H1 (cell line): ENCODE measurements at regions not wholly inside any gene's neighbourhood (a gene's known extent, or its start where the extent isn't known, plus 50 kb on each side); places are given as distances from the start of the nearest gene placed in this dataset.

ENCODE experiments used
- CTCF ChIA-PET: fragments of 300-600 bp; sonication (Branson Sonifier 250); formaldehyde crosslinking; loops from one replicate; lab custom pipeline; 2021; ENCODE audit not compliant: partially characterized antibody; lab: Charles Lee
- POLR2A ChIA-PET: fragments of 300-600 bp; sonication (Branson Sonifier 250); formaldehyde crosslinking; loops from one replicate; lab custom pipeline; 2021; ENCODE audit warnings: inconsistent platforms; ENCODE audit not compliant: partially characterized antibody; lab: Charles Lee
- DNase-seq, 2 experiments: peaks; one replicate each; pipeline versions ENCODE4 v3.0.0 to v3.0.0-alpha.2; 2010 to 2022; ENCODE audit warnings: low spot score in 2 of 2, low read depth in 1 of 2, mixed read lengths in 1 of 2
- FAIRE-seq: peaks from 2 replicates; lab custom pipeline; 2011; peaks lifted over from hg19 to GRCh38; lab: Jason Lieb, UNC
- H2AFZ ChIP-seq: 2 replicates; pipeline ENCODE4 v1.8.1; 2012; ENCODE audit warnings: low read length, inconsistent platforms
- H2AK5ac ChIP-seq: 2 replicates; pipeline ENCODE4 v1.6.1; 2013; ENCODE audit warnings: low read depth, low read length
- H2BK120ac ChIP-seq: replicated peaks from 2 replicates; pipeline ENCODE3; 2013; ENCODE audit warnings: low read depth, low read length, inconsistent platforms
- H2BK12ac ChIP-seq: 2 replicates; pipeline ENCODE4 v1.6.1; 2013; ENCODE audit warnings: low read depth, low read length
- H2BK15ac ChIP-seq: 2 replicates; pipeline ENCODE4 v1.6.1; 2013; ENCODE audit warnings: low read length
- H2BK20ac ChIP-seq: 2 replicates; pipeline ENCODE4 v1.6.1; 2013; ENCODE audit warnings: low read length
- H2BK5ac ChIP-seq: 2 replicates; pipeline ENCODE4 v1.6.1; 2013; ENCODE audit warnings: low read depth, low read length
- H3K14ac ChIP-seq: 2 replicates; pipeline ENCODE4 v1.6.1; 2013; ENCODE audit warnings: inconsistent platforms; ENCODE audit not compliant: insufficient read length
- H3K18ac ChIP-seq: 2 replicates; pipeline ENCODE4 v1.6.1; 2013; ENCODE audit warnings: low read length; ENCODE audit errors: extremely low read depth
- H3K23ac ChIP-seq: 2 replicates; pipeline ENCODE4 v1.6.1; 2013; ENCODE audit warnings: inconsistent platforms; ENCODE audit not compliant: insufficient read length
- H3K23me2 ChIP-seq: 2 replicates; pipeline ENCODE4 v1.6.1; 2013; ENCODE audit warnings: low read depth, low read length
- H3K27ac ChIP-seq: 2 replicates; pipeline ENCODE4 v1.6.1; 2011; ENCODE audit warnings: low read depth, low read length, inconsistent platforms
- H3K27me3 ChIP-seq, 4 experiments: replicated peaks in 1 of 4; 1 replicate in 1 of 4; 2 replicates in 3 of 4; pipeline versions ENCODE4 v1.6.1 to v1.8.1; 2011 to 2013; ENCODE audit warnings: low read length in 3 of 4, mild to moderate bottlenecking in 3 of 4, inconsistent platforms in 2 of 4, mixed read lengths in 2 of 4, moderate library complexity in 1 of 4; ENCODE audit not compliant: control insufficient read depth in 3 of 4, insufficient read depth in 3 of 4; ENCODE audit errors: extremely low read depth in 1 of 4
- H3K36me3 ChIP-seq, 4 experiments: 2 replicates each; pipeline versions ENCODE4 v1.6.1 to v1.8.1; 2011 to 2013; ENCODE audit warnings: mild to moderate bottlenecking in 4 of 4, low read length in 3 of 4, moderate library complexity in 2 of 4, control low read depth in 1 of 4, inconsistent platforms in 1 of 4; ENCODE audit not compliant: insufficient read depth in 4 of 4, control insufficient read depth in 2 of 4
- H3K4ac ChIP-seq: replicated peaks from 2 replicates; pipeline ENCODE3; 2013; ENCODE audit warnings: low read length, low read depth, mixed read lengths, inconsistent platforms; ENCODE audit not compliant: insufficient read length
- H3K4me1 ChIP-seq, 4 experiments: replicated peaks in 1 of 4; 1 replicate in 1 of 4; 2 replicates in 3 of 4; pipeline versions ENCODE4 v1.6.1 to v1.8.1; 2011 to 2013; ENCODE audit warnings: low read length in 3 of 4, inconsistent platforms in 2 of 4, mixed read lengths in 1 of 4; ENCODE audit not compliant: insufficient read depth in 4 of 4, control insufficient read depth in 3 of 4
- H3K4me2 ChIP-seq, 2 experiments: 2 replicates each; pipeline versions ENCODE4 v1.6.1 to v1.8.1; 2011 to 2013; ENCODE audit warnings: low read depth in 2 of 2, low read length in 2 of 2, control low read depth in 1 of 2, inconsistent platforms in 1 of 2, mild to moderate bottlenecking in 1 of 2; ENCODE audit not compliant: insufficient read depth in 1 of 2
- H3K4me3 ChIP-seq, 4 experiments: fragments of 200-600, 300-600 bp in 1 of 4; sonication (generic), shearing (Covaris generic), sonication (Bioruptor Twin) in 1 of 4; 2 replicates each; pipeline versions ENCODE4 v1.5.1 to v1.8.1; 2011 to 2016; ENCODE audit warnings: low read length in 4 of 4, low read depth in 3 of 4, control low read depth in 2 of 4, inconsistent platforms in 2 of 4, mild to moderate bottlenecking in 2 of 4, mixed read lengths in 1 of 4, moderate library complexity in 1 of 4; ENCODE audit not compliant: insufficient read depth in 2 of 4; ENCODE audit errors: extremely low read depth in 1 of 4
- H3K56ac ChIP-seq: replicated peaks from 2 replicates; pipeline ENCODE3; 2013; ENCODE audit warnings: low read depth, mild to moderate bottlenecking, mixed read lengths, low read length, inconsistent platforms; ENCODE audit not compliant: insufficient read length
- H3K79me1 ChIP-seq: 2 replicates; pipeline ENCODE4 v1.6.1; 2013; ENCODE audit warnings: low read depth, low read length, control low read depth
- H3K79me2 ChIP-seq, 2 experiments: 2 replicates each; pipeline versions ENCODE4 v1.6.1 to v1.8.1; 2012 to 2013; ENCODE audit warnings: low read length in 2 of 2, mild to moderate bottlenecking in 2 of 2, inconsistent platforms in 1 of 2; ENCODE audit not compliant: insufficient read depth in 2 of 2, control insufficient read depth in 1 of 2
- H3K9ac ChIP-seq, 4 experiments: replicated peaks in 1 of 4; 1 replicate in 1 of 4; 2 replicates in 3 of 4; pipeline versions ENCODE4 v1.6.1 to v1.8.1; 2011 to 2013; ENCODE audit warnings: low read depth in 3 of 4, low read length in 3 of 4, control low read depth in 2 of 4, mild to moderate bottlenecking in 2 of 4, moderate library complexity in 2 of 4, inconsistent platforms in 1 of 4; ENCODE audit errors: extremely low read depth in 1 of 4
- H3K9me3 ChIP-seq, 2 experiments: 2 replicates each; pipeline versions ENCODE4 v1.6.1 to v1.8.1; 2012 to 2013; ENCODE audit warnings: mild to moderate bottlenecking in 2 of 2, moderate library complexity in 2 of 2, control low read depth in 1 of 2, inconsistent platforms in 1 of 2, low read depth in 1 of 2, low read length in 1 of 2, mixed read lengths in 1 of 2; ENCODE audit not compliant: insufficient read depth in 2 of 2
- H4K20me1 ChIP-seq, 2 experiments: replicated peaks in 1 of 2; 2 replicates each; pipeline versions ENCODE3 to v1.8.1; 2011 to 2013; ENCODE audit warnings: inconsistent platforms in 2 of 2, low read length in 2 of 2, mild to moderate bottlenecking in 1 of 2; ENCODE audit not compliant: insufficient read depth in 2 of 2, control insufficient read depth in 1 of 2
- H4K5ac ChIP-seq: 2 replicates; pipeline ENCODE4 v1.6.1; 2013; ENCODE audit warnings: low read length, low read depth, mixed read lengths, inconsistent platforms; ENCODE audit not compliant: insufficient read length
- H4K8ac ChIP-seq: 2 replicates; pipeline ENCODE4 v1.8.0; 2013; ENCODE audit warnings: mild to moderate bottlenecking, moderate library complexity, low read length, inconsistent platforms; ENCODE audit not compliant: insufficient read depth; ENCODE audit errors: extremely low read depth
- H4K91ac ChIP-seq: replicated peaks from 2 replicates; pipeline ENCODE3; 2013; ENCODE audit warnings: low read length, mixed read lengths, inconsistent platforms; ENCODE audit not compliant: insufficient read length
- PHF8 ChIP-seq: fragments of 200-600 bp; sonication (generic); conservative IDR thresholded peaks from 2 replicates; pipeline ENCODE4 v1.7.1; 2012; ENCODE audit warnings: low read depth, mild to moderate bottlenecking, inconsistent platforms, low read length, moderate library complexity
- TEAD4 ChIP-seq: IDR thresholded peaks from 2 replicates; pipeline ENCODE4 v1.6.1; 2012; ENCODE audit warnings: low read depth, low read length, inconsistent platforms, mixed read lengths
- WGBS, 2 experiments: shearing (Covaris generic) in 1 of 2; methylation state at CpG; one replicate each; pipeline versions ENCODE4 v1.1.6 to v1.1.7; 2013 to 2015; ENCODE audit warnings: low lambda C conversion rate in 2 of 2, mixed read lengths in 2 of 2, inconsistent platforms in 1 of 2, low coverage in 1 of 2, missing lambda C conversion rate in 1 of 2; ENCODE audit not compliant: insufficient replicate concordance in 2 of 2, insufficient coverage in 1 of 2, insufficient read length in 1 of 2; ENCODE audit errors: extremely low coverage in 1 of 2, missing lambda C conversion rate in 1 of 2; 5-methylcytosine and 5-hydroxymethylcytosine counted together
- TF ChIP-seq, protein P1 (sequence below), 3 experiments: IDR thresholded peaks; 1 replicate in 2 of 3; 2 replicates in 1 of 3; pipeline versions ENCODE4 v1.5.1 to v1.6.1; 2011; ENCODE audit warnings: low read length in 3 of 3, mild to moderate bottlenecking in 3 of 3, inconsistent platforms in 2 of 3, low read depth in 1 of 3, moderate library complexity in 1 of 3; ENCODE audit not compliant: insufficient read depth in 1 of 3; ENCODE audit errors: control extremely low read depth in 1 of 3

DNA sequence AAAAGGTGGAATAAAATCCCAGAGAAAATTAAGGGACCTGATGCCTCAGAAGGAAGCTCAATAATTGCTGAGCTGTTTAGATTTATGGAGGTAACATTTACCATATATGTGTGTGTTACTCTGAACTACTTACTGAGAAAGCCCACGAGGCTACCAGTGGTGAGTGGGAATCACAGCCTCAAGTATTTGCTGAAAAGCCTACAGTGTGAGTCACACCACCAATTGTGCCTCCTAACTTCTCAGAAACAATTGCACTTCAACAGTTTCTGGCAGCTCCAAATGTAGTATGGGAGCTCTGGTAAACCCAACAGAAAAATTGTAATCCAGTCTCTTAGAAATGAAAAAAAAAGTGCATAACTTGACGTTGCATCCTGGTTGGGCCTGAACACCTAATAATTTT lies 551.6 kb downstream of the PRDM9 start:
- no peak overlapping the region for H4K5ac ChIP-seq
- TF ChIP-seq TEAD4 (no peak), PHF8 (no peak)
- TF ChIP-seq, protein P1, sequence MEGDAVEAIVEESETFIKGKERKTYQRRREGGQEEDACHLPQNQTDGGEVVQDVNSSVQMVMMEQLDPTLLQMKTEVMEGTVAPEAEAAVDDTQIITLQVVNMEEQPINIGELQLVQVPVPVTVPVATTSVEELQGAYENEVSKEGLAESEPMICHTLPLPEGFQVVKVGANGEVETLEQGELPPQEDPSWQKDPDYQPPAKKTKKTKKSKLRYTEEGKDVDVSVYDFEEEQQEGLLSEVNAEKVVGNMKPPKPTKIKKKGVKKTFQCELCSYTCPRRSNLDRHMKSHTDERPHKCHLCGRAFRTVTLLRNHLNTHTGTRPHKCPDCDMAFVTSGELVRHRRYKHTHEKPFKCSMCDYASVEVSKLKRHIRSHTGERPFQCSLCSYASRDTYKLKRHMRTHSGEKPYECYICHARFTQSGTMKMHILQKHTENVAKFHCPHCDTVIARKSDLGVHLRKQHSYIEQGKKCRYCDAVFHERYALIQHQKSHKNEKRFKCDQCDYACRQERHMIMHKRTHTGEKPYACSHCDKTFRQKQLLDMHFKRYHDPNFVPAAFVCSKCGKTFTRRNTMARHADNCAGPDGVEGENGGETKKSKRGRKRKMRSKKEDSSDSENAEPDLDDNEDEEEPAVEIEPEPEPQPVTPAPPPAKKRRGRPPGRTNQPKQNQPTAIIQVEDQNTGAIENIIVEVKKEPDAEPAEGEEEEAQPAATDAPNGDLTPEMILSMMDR (IDR thresholded peaks at IDR 0.05; ENCODE audit: control extremely low read depth in 1 of 3, insufficient read depth in 1 of 3, low read depth in 1 of 3, low read length in 3 of 3) = no peak

More for the DNA sequence above, 551.6 kb downstream of the PRDM9 start:
- Histone ChIP-seq H3K14ac (no peak overlapping the region), H4K20me1 (no peaks in the 10 kb centered on the region), H4K91ac (no peak overlapping the region), H2AK5ac (no peak overlapping the region), H2AFZ (no peak overlapping the region), H3K36me3 (no peaks in the 10 kb centered on the region), H2BK15ac (no peak overlapping the region), H3K9me3 (no peaks in the 10 kb centered on the region), H3K4ac (no peak overlapping the region), H3K23ac (no peak overlapping the region), H3K27ac (no peak overlapping the region), H2BK12ac (no peak overlapping the region), H3K27me3 (no peaks in the 10 kb centered on the region), H4K8ac (no peak overlapping the region), H3K4me1 (no peaks in the 10 kb centered on the region), H3K9ac (no peak overlapping the region), H3K79me2 (no peaks in the 10 kb centered on the region), H2BK5ac (no peak overlapping the region), H3K4me2 (no peak overlapping the region), H3K56ac (no peak overlapping the region), H3K18ac (no peak overlapping the region), H2BK120ac (no peak overlapping the region), H3K23me2 (no peaks in the 10 kb centered on the region), H3K79me1 (no peaks in the 10 kb centered on the region), H3K4me3 (no peak overlapping the region), H2BK20ac (no peak overlapping the region)
- POLR2A ChIA-PET = no interaction called here
- DNase-seq = no peak
- CTCF ChIA-PET = no interaction called here
- no peak for FAIRE-seq
- WGBS, 2 experiments = 84% methylated on average over 2 of the region's 2 CpGs; no CpG with 5 or more reads in 1 of the 2 experiments
